Karpas-422 (cell line): ENCODE measurements at regions not wholly inside any gene's neighbourhood (a gene's known extent, or its start where the extent isn't known, plus 50 kb on each side); places are given as distances from the start of the nearest gene placed in this dataset.

ENCODE experiments used
- DNase-seq: peaks from one replicate; pipeline ENCODE4 v3.0.0-alpha.2; 2015
- H2AFZ ChIP-seq: fragments of 200-600 bp; sonication (generic); 2 replicates; pipeline ENCODE4 v1.6.1; 2014; ENCODE audit warnings: antibody characterized with exemption, low read length, mixed read lengths
- H3K27ac ChIP-seq: fragments of 200-600 bp; sonication (generic); 2 replicates; pipeline ENCODE4 v1.5.1; 2014; ENCODE audit warnings: mild to moderate bottlenecking, low read length, moderate library complexity
- H3K27me3 ChIP-seq: fragments of 200-600 bp; sonication (generic); 2 replicates; pipeline ENCODE4 v1.6.1; 2014; ENCODE audit warnings: low read length, mixed read lengths
- H3K36me3 ChIP-seq: fragments of 200-600 bp; sonication (generic); 2 replicates; pipeline ENCODE4 v1.6.1; 2014; ENCODE audit warnings: low read length, mixed read lengths; ENCODE audit not compliant: insufficient read depth
- H3K4me1 ChIP-seq: fragments of 200-600 bp; sonication (generic); 2 replicates; pipeline ENCODE4 v1.6.1; 2014; ENCODE audit warnings: mild to moderate bottlenecking, low read length, mixed read lengths
- H3K4me2 ChIP-seq: fragments of 200-600 bp; sonication (generic); 2 replicates; pipeline ENCODE4 v1.6.1; 2014; ENCODE audit warnings: low read length, low read depth, mild to moderate bottlenecking; ENCODE audit not compliant: poor library complexity, severe bottlenecking
- H3K4me3 ChIP-seq: fragments of 200-600 bp; sonication (generic); 2 replicates; pipeline ENCODE4 v1.5.1; 2014; ENCODE audit warnings: mild to moderate bottlenecking, antibody characterized with exemption, low read length, mixed read lengths
- H3K79me2 ChIP-seq: fragments of 200-600 bp; sonication (generic); 2 replicates; pipeline ENCODE4 v1.6.1; 2014; ENCODE audit warnings: mild to moderate bottlenecking, low read length, mixed read lengths
- H3K9ac ChIP-seq: fragments of 200-600 bp; sonication (generic); 2 replicates; pipeline ENCODE4 v1.6.0; 2014; ENCODE audit warnings: low read length
- H3K9me2 ChIP-seq: fragments of 200-600 bp; sonication (generic), shearing (Covaris generic); replicated peaks from 2 replicates; pipeline ENCODE4 v1.6.0; 2014; ENCODE audit warnings: mild to moderate bottlenecking, low read length, moderate library complexity; ENCODE audit not compliant: insufficient read depth
- H3K9me3 ChIP-seq: fragments of 300-700, 200-600 bp; sonication (generic); 2 replicates; pipeline ENCODE4 v1.6.1; 2014; ENCODE audit warnings: low read length, mixed read lengths
- H4K20me1 ChIP-seq: fragments of 200-600 bp; sonication (generic); 2 replicates; pipeline ENCODE4 v1.6.1; 2014; ENCODE audit warnings: mild to moderate bottlenecking, antibody characterized with exemption, low read length, low read depth; ENCODE audit not compliant: insufficient read depth

DNA sequence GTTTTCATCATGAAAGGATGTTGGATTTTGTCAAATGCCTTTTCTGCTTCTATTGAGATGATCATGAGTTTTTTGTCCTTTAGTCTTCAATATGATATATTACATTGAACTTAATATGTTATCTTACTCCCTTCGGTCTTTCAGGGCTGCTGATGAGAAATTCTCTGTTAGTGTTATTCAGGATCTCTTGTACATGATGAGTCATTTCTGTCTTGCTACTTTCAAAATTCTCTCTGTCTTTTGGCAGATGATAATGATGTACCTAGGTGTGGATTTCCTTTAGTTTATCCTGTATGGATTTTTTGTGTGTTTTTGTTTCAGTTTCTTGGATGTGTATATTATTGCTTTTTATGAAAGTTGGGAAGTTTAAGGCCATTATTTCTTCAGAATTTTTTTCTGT lies 320.9 kb upstream of the NPSR1 start:
- Histone ChIP-seq H2AFZ (no peak overlapping the region), H3K9ac (no peak overlapping the region), H3K4me1 (no peaks in the 10 kb centered on the region), H3K79me2 (no peaks in the 10 kb centered on the region), H3K4me3 (no peak overlapping the region), H4K20me1 (no peaks in the 10 kb centered on the region), H3K9me2 (no peaks in the 10 kb centered on the region), H3K4me2 (no peak overlapping the region), H3K9me3 (no peaks in the 10 kb centered on the region; the same call in 1 of the 2 replicates), H3K36me3 (no peaks in the 10 kb centered on the region), H3K27ac (no peak overlapping the region), H3K27me3 (no peaks in the 10 kb centered on the region)
- no peak for DNase-seq

DNA sequence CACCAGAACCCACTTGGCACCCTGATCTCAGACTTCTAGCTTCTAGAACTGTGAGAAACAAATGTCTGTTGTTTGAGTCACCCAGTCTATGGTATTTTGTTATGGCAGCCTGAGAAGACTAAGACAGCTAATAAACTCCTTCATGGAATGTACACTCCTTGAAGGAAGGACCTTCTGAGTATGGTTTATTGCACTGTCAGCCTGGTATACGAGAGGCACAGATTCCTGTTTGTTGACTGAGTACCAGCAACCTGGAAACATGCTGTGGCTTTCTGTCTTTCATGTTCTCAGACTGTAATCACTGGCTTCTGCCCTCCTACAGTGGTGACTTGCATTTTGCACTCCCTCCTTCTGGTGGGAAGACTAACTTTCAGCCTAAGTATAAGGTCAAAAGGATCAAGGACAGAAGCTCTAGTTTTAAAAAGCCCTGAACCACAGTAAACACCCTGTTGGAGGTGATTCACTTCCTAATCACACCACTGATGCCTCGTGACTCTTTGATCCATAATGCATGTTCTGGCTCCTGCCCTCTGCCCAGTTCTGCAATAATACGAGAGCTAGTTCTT lies 319.0 kb upstream of the NPSR1 start:
- no peak overlapping the region for H2AFZ ChIP-seq
- no peak for DNase-seq

DNA sequence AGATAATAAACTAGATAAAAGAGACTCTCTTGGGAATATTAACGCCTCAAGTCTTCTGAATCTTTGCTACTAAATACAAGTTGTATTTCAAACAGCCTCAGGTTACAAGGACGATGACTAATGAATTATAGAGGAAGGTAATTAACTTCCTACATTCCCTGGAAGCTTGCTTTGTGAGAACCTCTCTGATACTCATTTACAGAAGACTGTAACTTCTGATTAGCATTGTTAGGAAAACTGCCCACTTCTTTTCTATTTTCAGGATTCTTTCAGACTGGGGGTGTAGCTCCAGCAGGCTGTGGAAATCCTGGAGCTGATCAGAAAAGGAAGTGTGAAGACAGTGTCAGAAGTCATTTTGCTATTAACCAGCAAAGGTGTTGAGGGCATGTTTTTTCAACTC lies 316.7 kb upstream of the NPSR1 start:
- Histone ChIP-seq H3K4me3 (no peak overlapping the region), H3K36me3 (no peaks in the 10 kb centered on the region), H3K79me2 (no peaks in the 10 kb centered on the region), H3K9me2 (no peaks in the 10 kb centered on the region), H3K9ac (no peak overlapping the region), H2AFZ (no peak overlapping the region), H3K4me1 (no peaks in the 10 kb centered on the region), H3K27me3 (no peaks in the 10 kb centered on the region), H3K9me3 (no peaks in the 10 kb centered on the region; the same call in 1 of the 2 replicates), H3K4me2 (no peak overlapping the region), H3K27ac (no peak overlapping the region), H4K20me1 (no peaks in the 10 kb centered on the region)
- no peak for DNase-seq

More for the DNA sequence above, 319.0 kb upstream of the NPSR1 start:
- Histone ChIP-seq H3K9ac (no peak overlapping the region), H3K27ac (no peak overlapping the region), H3K4me3 (no peak overlapping the region), H4K20me1 (no peaks in the 10 kb centered on the region), H3K4me2 (no peak overlapping the region), H3K27me3 (no peaks in the 10 kb centered on the region), H3K9me3 (no peaks in the 10 kb centered on the region; the same call in 1 of the 2 replicates), H3K79me2 (no peaks in the 10 kb centered on the region), H3K36me3 (no peaks in the 10 kb centered on the region), H3K9me2 (no peaks in the 10 kb centered on the region), H3K4me1 (no peaks in the 10 kb centered on the region)

DNA sequence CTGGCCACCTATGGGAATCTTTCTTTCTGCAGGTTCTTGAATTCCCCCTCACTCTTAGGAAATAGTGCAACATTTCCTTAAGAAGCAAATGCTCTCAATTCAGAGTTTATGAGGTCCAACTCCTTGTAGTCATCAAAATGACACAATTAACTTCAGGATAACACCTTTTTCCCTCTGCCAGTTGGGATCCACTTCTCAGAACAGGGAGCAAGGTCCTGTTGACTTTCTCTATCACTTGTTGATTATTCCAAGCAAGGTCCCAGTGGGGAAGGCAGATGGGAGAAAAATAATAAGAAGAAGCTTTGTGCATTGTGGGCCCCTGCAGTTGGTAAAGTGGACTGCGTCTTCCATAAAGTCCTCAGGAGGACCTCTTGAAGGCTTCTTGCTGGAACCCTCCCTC lies 315.6 kb upstream of the NPSR1 start:
- H2AFZ ChIP-seq, result no peak overlapping the region
- no peaks in the 10 kb centered on the region for H3K36me3 ChIP-seq
- H3K27ac ChIP-seq, result no peak overlapping the region
- H4K20me1 ChIP-seq, result no peaks in the 10 kb centered on the region
- no peak for DNase-seq
- no peaks in the 10 kb centered on the region for H3K9me2 ChIP-seq
- H3K4me3 ChIP-seq, result no peak overlapping the region
- H3K4me1 ChIP-seq, result no peaks in the 10 kb centered on the region
- no peak overlapping the region for H3K9ac ChIP-seq
- H3K79me2 ChIP-seq, result no peaks in the 10 kb centered on the region
- no peak overlapping the region for H3K4me2 ChIP-seq
- no peaks in the 10 kb centered on the region for H3K27me3 ChIP-seq
- no peaks in the 10 kb centered on the region; the same call in 1 of the 2 replicates for H3K9me3 ChIP-seq

DNA sequence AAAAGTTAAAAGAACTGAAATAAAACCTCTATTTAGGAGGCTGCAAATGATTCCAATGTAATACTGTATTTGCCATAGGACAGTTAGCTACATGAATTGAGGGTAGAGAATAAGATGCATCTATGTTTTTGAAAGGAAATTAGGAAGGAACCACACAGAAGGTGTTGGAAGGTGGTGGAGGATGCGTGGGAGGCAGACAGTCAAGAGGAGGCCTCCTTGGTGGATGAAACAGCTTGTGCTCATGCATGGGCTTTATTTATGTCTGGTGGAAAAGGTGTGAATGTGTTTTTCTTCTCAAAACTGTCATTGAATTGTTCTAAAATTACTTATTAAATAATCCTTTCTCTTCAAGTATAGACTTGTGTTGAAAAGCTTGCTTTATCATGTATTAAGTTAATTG lies 314.4 kb upstream of the NPSR1 start:
- Histone ChIP-seq H3K9ac (no peak overlapping the region), H3K27me3 (no peaks in the 10 kb centered on the region), H3K36me3 (no peaks in the 10 kb centered on the region), H3K4me1 (no peaks in the 10 kb centered on the region), H3K9me3 (no peaks in the 10 kb centered on the region), H3K79me2 (no peaks in the 10 kb centered on the region), H3K4me2 (no peak overlapping the region), H3K9me2 (no peaks in the 10 kb centered on the region), H3K4me3 (no peak overlapping the region), H4K20me1 (no peaks in the 10 kb centered on the region), H2AFZ (no peak overlapping the region), H3K27ac (no peak overlapping the region)
- no peak for DNase-seq

DNA sequence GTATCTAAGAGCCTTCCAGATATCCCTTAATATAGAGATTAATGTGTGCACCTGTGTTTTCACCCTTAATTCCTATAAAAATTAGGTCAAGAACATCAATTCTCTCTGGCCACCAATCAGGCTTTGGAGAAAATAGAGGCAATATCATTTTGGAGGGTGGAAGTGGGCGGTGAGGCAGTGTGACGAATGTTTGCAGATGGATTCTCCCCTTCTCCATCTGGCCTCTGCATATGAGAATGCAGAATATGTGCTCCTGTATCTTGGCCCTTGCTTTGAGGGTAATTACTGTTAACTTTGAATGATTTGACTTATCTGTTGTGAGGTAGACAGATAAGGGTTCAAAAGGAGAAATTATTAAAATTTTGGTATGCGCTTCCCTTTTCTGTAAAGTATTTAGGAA lies 304.0 kb upstream of the NPSR1 start:
- Histone ChIP-seq H3K9me3 (no peaks in the 10 kb centered on the region), H3K4me2 (no peak overlapping the region), H3K36me3 (no peaks in the 10 kb centered on the region), H3K4me1 (no peaks in the 10 kb centered on the region), H4K20me1 (no peaks in the 10 kb centered on the region), H2AFZ (no peak overlapping the region), H3K79me2 (no peaks in the 10 kb centered on the region), H3K9ac (no peak overlapping the region), H3K9me2 (no peaks in the 10 kb centered on the region), H3K4me3 (no peak overlapping the region), H3K27me3 (no peaks in the 10 kb centered on the region), H3K27ac (no peak overlapping the region)
- DNase-seq, result no peak

DNA sequence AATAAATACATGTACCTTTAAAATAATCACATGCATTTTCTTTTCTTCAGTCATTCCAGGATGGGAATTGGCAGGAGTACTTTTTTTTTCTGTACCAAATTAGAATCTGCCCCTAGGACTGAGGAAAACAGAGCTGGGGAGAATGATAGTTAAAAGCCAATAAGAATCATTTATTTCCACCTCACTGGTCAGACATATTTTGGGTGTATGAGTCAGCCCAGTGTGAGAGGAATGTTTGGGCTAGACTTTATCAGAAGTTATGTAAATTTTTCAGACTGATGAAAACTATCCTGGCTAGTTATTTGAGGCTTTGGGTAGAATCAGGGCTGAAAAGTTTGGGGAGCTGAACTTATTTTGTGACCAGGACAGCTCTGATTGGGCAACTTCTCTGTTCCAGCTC lies 303.1 kb upstream of the NPSR1 start:
- no peak overlapping the region for H3K27ac ChIP-seq
- no peak overlapping the region for H3K4me3 ChIP-seq
- H3K9me2 ChIP-seq, result no peaks in the 10 kb centered on the region
- H3K4me2 ChIP-seq, result no peak overlapping the region
- no peaks in the 10 kb centered on the region for H3K27me3 ChIP-seq
- H3K36me3 ChIP-seq, result no peaks in the 10 kb centered on the region
- H3K9ac ChIP-seq, result no peak overlapping the region
- no peaks in the 10 kb centered on the region for H3K79me2 ChIP-seq
- H3K9me3 ChIP-seq, result no peaks in the 10 kb centered on the region
- DNase-seq, result no peak
- no peak overlapping the region for H2AFZ ChIP-seq
- no peaks in the 10 kb centered on the region for H4K20me1 ChIP-seq
- H3K4me1 ChIP-seq, result no peaks in the 10 kb centered on the region

DNA sequence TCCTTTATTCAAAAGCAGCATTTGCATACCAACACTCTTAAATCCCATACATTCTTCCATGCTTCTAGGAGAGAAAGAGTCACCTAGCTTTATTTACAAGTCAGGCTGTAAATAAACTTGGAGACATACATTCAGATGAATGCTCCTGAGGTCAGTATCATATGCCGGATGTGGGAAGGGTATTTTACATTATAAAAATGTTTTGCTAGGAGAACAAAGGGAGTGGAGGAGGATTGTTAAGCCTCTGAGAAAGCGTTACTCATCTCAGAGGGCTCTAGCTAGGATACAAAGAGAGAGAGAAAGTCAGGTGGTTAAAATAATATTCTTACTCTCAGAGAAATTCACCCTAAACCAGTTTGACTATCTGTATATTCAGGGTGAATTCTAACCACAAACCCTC lies 300.9 kb upstream of the NPSR1 start:
- no peaks in the 10 kb centered on the region for H4K20me1 ChIP-seq
- H3K4me1 ChIP-seq, result no peaks in the 10 kb centered on the region
- no peaks in the 10 kb centered on the region for H3K79me2 ChIP-seq
- no peak overlapping the region for H3K9ac ChIP-seq
- no peak overlapping the region for H3K4me2 ChIP-seq
- H2AFZ ChIP-seq, result no peak overlapping the region
- H3K4me3 ChIP-seq, result no peak overlapping the region
- no peak overlapping the region for H3K27ac ChIP-seq
- DNase-seq, result no peak
- H3K36me3 ChIP-seq, result no peaks in the 10 kb centered on the region
- no peaks in the 10 kb centered on the region for H3K9me2 ChIP-seq
- no peaks in the 10 kb centered on the region for H3K27me3 ChIP-seq
- no peaks in the 10 kb centered on the region for H3K9me3 ChIP-seq

DNA sequence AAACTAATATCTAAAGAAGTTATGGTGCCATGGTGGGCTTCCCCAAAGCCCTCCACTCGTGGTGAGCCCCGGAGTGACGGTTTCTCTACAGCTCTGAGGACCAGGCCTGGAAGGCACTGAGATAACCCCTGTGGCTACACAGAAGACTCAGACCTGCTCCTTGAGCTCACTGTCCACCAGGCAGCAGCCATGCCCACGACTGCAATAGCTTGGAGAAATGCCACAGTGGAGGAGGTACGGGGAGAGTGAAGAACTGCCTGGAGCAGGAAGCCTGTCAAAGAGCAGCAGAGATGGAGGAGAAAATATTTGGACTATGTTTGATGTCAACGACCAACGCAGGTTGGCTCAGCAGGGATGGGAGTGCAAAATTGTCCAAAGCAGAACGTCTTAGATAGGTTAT lies 300.1 kb upstream of the NPSR1 start:
- H3K4me2 ChIP-seq, result no peak overlapping the region
- H3K9me3 ChIP-seq, result no peaks in the 10 kb centered on the region
- H3K4me1 ChIP-seq, result no peaks in the 10 kb centered on the region
- no peak for DNase-seq
- H3K9ac ChIP-seq, result no peak overlapping the region
- no peaks in the 10 kb centered on the region for H3K27me3 ChIP-seq
- H2AFZ ChIP-seq, result no peak overlapping the region
- no peaks in the 10 kb centered on the region for H3K36me3 ChIP-seq
- no peak overlapping the region for H3K4me3 ChIP-seq
- no peaks in the 10 kb centered on the region for H4K20me1 ChIP-seq
- H3K9me2 ChIP-seq, result no peaks in the 10 kb centered on the region
- H3K27ac ChIP-seq, result no peak overlapping the region
- H3K79me2 ChIP-seq, result no peaks in the 10 kb centered on the region
